Adrenal gland (tissue), 5 donors: ENCODE measurements at regions not wholly inside any gene's neighbourhood (a gene's known extent, or its start where the extent isn't known, plus 50 kb on each side); places are given as distances from the start of the nearest gene placed in this dataset.

ENCODE experiments used
- CTCF ChIP-seq, 6 experiments: fragments of 450-650 bp in 4 of 6; fragments of 200-600 bp in 2 of 6; sonication (generic) in 1 of 6; IDR thresholded peaks; 1 replicate in 5 of 6; 2 replicates in 1 of 6; pipeline versions ENCODE4 v1.5.1 to v1.8.0; 2016 to 2021; ENCODE audit warnings: antibody characterized with exemption in 6 of 6, mild to moderate bottlenecking in 2 of 6, moderate library complexity in 1 of 6
- POLR2A ChIP-seq, 2 donors: fragments of 450-650 bp; IDR thresholded peaks; one replicate each; pipeline ENCODE4 v1.6.1; 2017; ENCODE audit warnings: antibody characterized with exemption in 2 of 2, mild to moderate bottlenecking in 2 of 2, moderate library complexity in 1 of 2
- donor health status: DM: no; HTN: no; CAD: no.

GRCh38 chr7:101736084-101736483 lies 81.3 kb upstream of the CUX1 start:
- TF ChIP-seq CTCF (IDR thresholded peaks at IDR 0.05) (no peak), POLR2A (IDR thresholded peaks at IDR 0.05) (no peak)
